ENCODE measurements at regions not wholly inside any gene's neighbourhood (a gene's known extent, or its start where the extent isn't known, plus 50 kb on each side); places are given as distances from the start of the nearest gene placed in this dataset.

GRCh38 chr10:78588194-78588811 lies 480.5 kb upstream of the ZMIZ1 start:
- H3K27me3 ChIP-seq (ENCODE audit: control insufficient read depth, insufficient read depth, low read length), result no peaks in the 10 kb centered on the region
- WGBS (ENCODE audit: insufficient coverage, insufficient read length), result no CpG with 5 or more reads among the region's 9 CpGs
- no peak overlapping the region for H3K27ac ChIP-seq (ENCODE audit: low read length)
- H3K4me1 ChIP-seq (ENCODE audit: control insufficient read depth, insufficient read depth, low read length), result no peaks in the 10 kb centered on the region
- no peaks in the 10 kb centered on the region for H3K36me3 ChIP-seq (ENCODE audit: control insufficient read depth, insufficient read depth, low read length)
- no peaks in the 10 kb centered on the region for H3K9me3 ChIP-seq (ENCODE audit: control insufficient read depth, insufficient read depth, low read length)
- no peak for DNase-seq (ENCODE audit: low read depth, low spot score)
- no peak overlapping the region for H3K4me3 ChIP-seq (ENCODE audit: low read length)

GRCh38 chr10:78589687-78590086 lies 479.1 kb upstream of the ZMIZ1 start:
- Histone ChIP-seq H3K27ac (ENCODE audit: low read length) (no peak overlapping the region), H3K27me3 (ENCODE audit: control insufficient read depth, insufficient read depth, low read length) (no peaks in the 10 kb centered on the region), H3K4me3 (ENCODE audit: low read length) (no peak overlapping the region), H3K9me3 (ENCODE audit: control insufficient read depth, insufficient read depth, low read length) (no peaks in the 10 kb centered on the region), H3K4me1 (ENCODE audit: control insufficient read depth, insufficient read depth, low read length) (no peaks in the 10 kb centered on the region), H3K36me3 (ENCODE audit: control insufficient read depth, insufficient read depth, low read length) (no peaks in the 10 kb centered on the region)
- DNase-seq (ENCODE audit: low read depth, low spot score), result no peak
- WGBS (ENCODE audit: insufficient coverage, insufficient read length), result no CpG with 5 or more reads among the region's 3 CpGs

DNA sequence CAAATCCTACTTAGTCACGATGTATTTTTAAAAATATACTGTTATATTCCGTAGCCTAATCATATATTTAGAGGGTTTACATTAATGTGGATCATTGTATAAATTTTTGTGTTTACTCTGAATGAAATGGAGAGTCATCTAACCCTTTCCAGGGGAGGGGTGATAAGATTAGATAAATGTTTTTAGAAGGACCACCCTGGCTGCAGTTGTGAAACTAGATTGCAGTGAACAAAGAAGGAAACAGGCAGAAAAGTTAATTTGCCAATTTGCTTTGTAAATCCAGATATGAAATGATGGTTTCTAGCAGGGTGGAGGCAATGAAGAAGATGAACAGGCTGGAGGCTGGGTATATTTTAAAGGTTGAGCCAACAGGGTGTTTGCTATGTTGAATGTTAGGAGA lies 477.7 kb upstream of the ZMIZ1 start:
- Histone ChIP-seq H3K4me3 (ENCODE audit: low read length) (no peak overlapping the region), H3K27ac (ENCODE audit: low read length) (no peak overlapping the region), H3K4me1 (ENCODE audit: control insufficient read depth, insufficient read depth, low read length) (peaks cover 2% of the 10 kb centered on the region; the same call in 1 of the 2 replicates), H3K27me3 (ENCODE audit: control insufficient read depth, insufficient read depth, low read length) (no peaks in the 10 kb centered on the region), H3K36me3 (ENCODE audit: control insufficient read depth, insufficient read depth, low read length) (no peaks in the 10 kb centered on the region), H3K9me3 (ENCODE audit: control insufficient read depth, insufficient read depth, low read length) (no peaks in the 10 kb centered on the region)
- DNase-seq (ENCODE audit: low read depth, low spot score), result no peak
- no CpG with 5 or more reads among the region's 2 CpGs for WGBS (ENCODE audit: insufficient coverage, insufficient read length)

DNA sequence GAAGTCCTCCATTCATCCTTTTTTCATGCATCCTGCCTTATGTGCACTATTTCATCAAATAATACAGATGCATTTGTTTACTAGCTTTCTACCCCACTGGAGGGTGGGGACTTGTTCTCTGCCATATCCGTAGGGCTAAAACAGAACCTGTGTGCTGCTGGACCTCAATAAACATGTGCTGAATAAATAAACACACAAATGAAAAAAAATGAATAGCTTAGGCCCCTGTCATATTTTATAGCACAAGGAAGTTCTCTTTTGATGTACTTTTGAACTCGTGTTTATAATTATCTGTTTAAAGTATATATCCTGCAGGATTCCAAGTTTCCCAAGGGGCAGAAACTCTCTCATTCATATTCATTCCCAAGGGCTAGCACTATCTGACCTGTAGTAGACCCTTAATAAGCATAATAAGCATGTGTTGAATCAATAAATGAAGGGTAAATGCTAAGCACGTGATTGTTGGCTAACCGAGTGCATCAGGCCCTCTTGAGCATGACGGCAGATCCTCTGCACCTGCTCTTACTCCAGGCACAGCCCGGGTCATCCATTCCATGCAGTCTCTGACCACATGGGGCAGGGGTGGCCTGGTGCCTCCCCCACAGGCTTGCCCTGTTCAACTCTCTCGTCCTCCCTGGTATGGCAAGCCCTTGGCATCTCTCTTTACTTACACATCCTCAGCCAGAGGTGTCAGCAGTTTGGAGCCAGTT lies 474.1 kb upstream of the ZMIZ1 start:
- peaks cover 2% of the 10 kb centered on the region; the same call in 1 of the 2 replicates for H3K4me1 ChIP-seq (ENCODE audit: control insufficient read depth, insufficient read depth, low read length)
- H3K27ac ChIP-seq (ENCODE audit: low read length), result no peak overlapping the region
- H3K36me3 ChIP-seq (ENCODE audit: control insufficient read depth, insufficient read depth, low read length), result no peaks in the 10 kb centered on the region
- no CpG with 5 or more reads among the region's 7 CpGs for WGBS (ENCODE audit: insufficient coverage, insufficient read length)
- no peak overlapping the region for H3K4me3 ChIP-seq (ENCODE audit: low read length)
- H3K27me3 ChIP-seq (ENCODE audit: control insufficient read depth, insufficient read depth, low read length), result no peaks in the 10 kb centered on the region
- DNase-seq (ENCODE audit: low read depth, low spot score), result no peak
- no peaks in the 10 kb centered on the region for H3K9me3 ChIP-seq (ENCODE audit: control insufficient read depth, insufficient read depth, low read length)

- H3K9me3 ChIP-seq (ENCODE audit: control insufficient read depth, insufficient read depth, low read length), result no peaks in the 10 kb centered on the region
- no peak overlapping the region for H3K4me3 ChIP-seq (ENCODE audit: low read length)
- H3K4me1 ChIP-seq (ENCODE audit: control insufficient read depth, insufficient read depth, low read length), result peaks cover 2% of the 10 kb centered on the region; the same call in 1 of the 2 replicates
- H3K36me3 ChIP-seq (ENCODE audit: control insufficient read depth, insufficient read depth, low read length), result no peaks in the 10 kb centered on the region
- no CpG with 5 or more reads among the region's 5 CpGs for WGBS (ENCODE audit: insufficient coverage, insufficient read length)
- no peak overlapping the region for H3K27ac ChIP-seq (ENCODE audit: low read length)
- DNase-seq (ENCODE audit: low read depth, low spot score), result no peak
- no peaks in the 10 kb centered on the region for H3K27me3 ChIP-seq (ENCODE audit: control insufficient read depth, insufficient read depth, low read length)
Observed at GRCh38 chr10:78595269-78595619, 473.5 kb upstream of the ZMIZ1 start.

DNA sequence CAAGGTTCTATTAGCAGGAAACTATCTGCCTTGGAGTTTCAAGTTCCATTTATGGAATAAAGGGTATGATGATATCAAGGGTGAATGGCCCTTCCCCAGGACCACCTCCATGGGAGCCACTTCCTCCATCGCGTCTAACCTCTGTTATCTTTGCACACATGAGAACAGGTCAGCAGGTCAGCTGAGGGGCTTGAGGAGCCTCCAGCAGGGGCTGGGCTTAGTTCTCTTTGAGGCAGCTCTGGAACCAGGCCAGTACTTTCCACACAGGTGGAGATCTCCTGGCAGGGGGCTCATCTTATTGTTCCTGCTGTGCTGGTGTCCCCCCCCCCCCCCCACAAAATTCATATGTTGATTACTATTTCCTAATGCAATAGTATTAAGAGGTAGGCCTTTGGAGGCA lies 472.2 kb upstream of the ZMIZ1 start:
- Histone ChIP-seq H3K4me1 (ENCODE audit: control insufficient read depth, insufficient read depth, low read length) (peaks cover 2% of the 10 kb centered on the region; the same call in 1 of the 2 replicates), H3K4me3 (ENCODE audit: low read length) (no peak overlapping the region), H3K36me3 (ENCODE audit: control insufficient read depth, insufficient read depth, low read length) (no peaks in the 10 kb centered on the region), H3K9me3 (ENCODE audit: control insufficient read depth, insufficient read depth, low read length) (no peaks in the 10 kb centered on the region), H3K27me3 (ENCODE audit: control insufficient read depth, insufficient read depth, low read length) (no peaks in the 10 kb centered on the region), H3K27ac (ENCODE audit: low read length) (no peak overlapping the region)
- no CpG with 5 or more reads among the region's 2 CpGs for WGBS (ENCODE audit: insufficient coverage, insufficient read length)
- DNase-seq (ENCODE audit: low read depth, low spot score), result no peak

- Histone ChIP-seq H3K27me3 (ENCODE audit: control insufficient read depth, insufficient read depth, low read length) (no peaks in the 10 kb centered on the region), H3K4me1 (ENCODE audit: control insufficient read depth, insufficient read depth, low read length) (peaks cover 2% of the 10 kb centered on the region; the same call in 1 of the 2 replicates), H3K9me3 (ENCODE audit: control insufficient read depth, insufficient read depth, low read length) (no peaks in the 10 kb centered on the region), H3K36me3 (ENCODE audit: control insufficient read depth, insufficient read depth, low read length) (no peaks in the 10 kb centered on the region), H3K4me3 (ENCODE audit: low read length) (no peak overlapping the region), H3K27ac (ENCODE audit: low read length) (no peak overlapping the region)
- DNase-seq (ENCODE audit: low read depth, low spot score), result no peak
- no CpG with 5 or more reads among the region's 11 CpGs for WGBS (ENCODE audit: insufficient coverage, insufficient read length)
Observed at GRCh38 chr10:78597796-78598555, 470.8 kb upstream of the ZMIZ1 start.

GRCh38 chr10:78599122-78599853 lies 469.5 kb upstream of the ZMIZ1 start:
- no peaks in the 10 kb centered on the region for H3K9me3 ChIP-seq (ENCODE audit: control insufficient read depth, insufficient read depth, low read length)
- no peak for DNase-seq (ENCODE audit: low read depth, low spot score)
- no peaks in the 10 kb centered on the region for H3K27me3 ChIP-seq (ENCODE audit: control insufficient read depth, insufficient read depth, low read length)
- H3K36me3 ChIP-seq (ENCODE audit: control insufficient read depth, insufficient read depth, low read length), result no peaks in the 10 kb centered on the region
- WGBS (ENCODE audit: insufficient coverage, insufficient read length), result no CpG with 5 or more reads among the region's 3 CpGs
- no peak overlapping the region for H3K4me3 ChIP-seq (ENCODE audit: low read length)
- peaks cover 2% of the 10 kb centered on the region; the same call in 1 of the 2 replicates for H3K4me1 ChIP-seq (ENCODE audit: control insufficient read depth, insufficient read depth, low read length)
- no peak overlapping the region for H3K27ac ChIP-seq (ENCODE audit: low read length)

DNA sequence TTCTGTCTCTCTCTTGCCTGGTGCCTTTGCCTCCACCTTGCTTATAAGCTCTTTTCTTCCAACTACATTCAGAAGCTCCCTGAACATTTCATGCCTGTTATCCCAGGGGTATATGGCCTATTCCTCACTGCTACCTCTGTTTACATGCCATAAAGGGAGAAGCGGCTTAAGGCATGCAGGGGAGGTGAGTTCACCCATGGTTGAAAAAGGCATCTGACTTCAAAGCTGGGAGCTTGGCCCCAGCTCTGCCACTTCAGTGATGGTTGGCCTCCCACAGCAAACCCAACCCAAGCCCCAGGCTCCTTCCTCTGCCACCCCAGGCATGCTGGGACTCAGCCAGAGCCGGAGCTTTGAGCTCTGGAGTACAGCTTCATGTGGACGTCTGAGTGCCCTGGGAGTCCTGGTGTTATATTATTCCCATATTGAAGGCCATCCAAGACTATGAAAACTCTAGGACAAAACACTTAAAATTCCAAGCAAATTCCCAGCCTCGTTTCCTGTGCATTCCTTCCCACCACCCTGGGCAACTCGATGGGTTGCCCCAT lies 468.6 kb upstream of the ZMIZ1 start:
- no CpG with 5 or more reads among the region's 5 CpGs for WGBS (ENCODE audit: insufficient coverage, insufficient read length)
- H3K4me3 ChIP-seq (ENCODE audit: low read length), result no peak overlapping the region
- H3K9me3 ChIP-seq (ENCODE audit: control insufficient read depth, insufficient read depth, low read length), result no peaks in the 10 kb centered on the region
- no peaks in the 10 kb centered on the region for H3K36me3 ChIP-seq (ENCODE audit: control insufficient read depth, insufficient read depth, low read length)
- H3K27me3 ChIP-seq (ENCODE audit: control insufficient read depth, insufficient read depth, low read length), result no peaks in the 10 kb centered on the region
- no peak for DNase-seq (ENCODE audit: low read depth, low spot score)
- no peak overlapping the region for H3K27ac ChIP-seq (ENCODE audit: low read length)
- H3K4me1 ChIP-seq (ENCODE audit: control insufficient read depth, insufficient read depth, low read length), result no peaks in the 10 kb centered on the region

DNA sequence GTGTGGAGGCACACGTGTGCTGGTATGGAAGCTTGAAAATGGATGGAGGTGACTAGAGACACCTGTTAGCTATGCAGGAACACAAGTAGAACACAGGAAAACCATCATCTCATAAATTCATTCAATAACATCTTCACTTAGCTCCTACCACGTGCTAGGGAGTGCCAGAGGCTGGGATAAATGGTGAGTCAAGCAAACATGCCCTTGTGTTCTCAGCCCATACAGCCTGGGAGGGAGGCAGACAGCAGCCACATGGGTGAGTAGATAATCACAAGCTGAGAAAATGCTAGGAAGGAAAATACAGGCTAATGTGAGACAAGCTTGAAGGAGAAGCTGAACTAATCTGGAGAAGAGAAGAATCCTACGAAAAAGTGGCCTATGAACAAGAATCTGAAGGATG lies 468.0 kb upstream of the ZMIZ1 start:
- H3K36me3 ChIP-seq (ENCODE audit: control insufficient read depth, insufficient read depth, low read length), result no peaks in the 10 kb centered on the region
- WGBS (ENCODE audit: insufficient coverage, insufficient read length), result no CpG with 5 or more reads among the region's 3 CpGs
- no peaks in the 10 kb centered on the region for H3K9me3 ChIP-seq (ENCODE audit: control insufficient read depth, insufficient read depth, low read length)
- H3K4me1 ChIP-seq (ENCODE audit: control insufficient read depth, insufficient read depth, low read length), result no peaks in the 10 kb centered on the region
- H3K4me3 ChIP-seq (ENCODE audit: low read length), result no peak overlapping the region
- DNase-seq (ENCODE audit: low read depth, low spot score), result no peak
- no peaks in the 10 kb centered on the region for H3K27me3 ChIP-seq (ENCODE audit: control insufficient read depth, insufficient read depth, low read length)
- H3K27ac ChIP-seq (ENCODE audit: low read length), result no peak overlapping the region
